ENCODE measurements at regions not wholly inside any gene's neighbourhood (a gene's known extent, or its start where the extent isn't known, plus 50 kb on each side); places are given as distances from the start of the nearest gene placed in this dataset.

GRCh38 chr1:115186711-115187265, 97.5 kb upstream of the TSPAN2 start:
- H2AFZ ChIP-seq (ENCODE audit: control insufficient read depth, low read depth, low read length) = no peak overlapping the region
- no peak overlapping the region for H3K9ac ChIP-seq (ENCODE audit: control insufficient read depth, insufficient read depth, low read length)
- no peak overlapping the region for H3K4me3 ChIP-seq
- no peak for DNase-seq (ENCODE audit: low read depth, low spot score)
- H3K27ac ChIP-seq (ENCODE audit: control insufficient read depth, insufficient read depth) = no peak overlapping the region
- 22% methylated on average over 8 of the region's 8 CpGs for WGBS (ENCODE audit: insufficient coverage, insufficient replicate concordance, low lambda C conversion rate, missing lambda C conversion rate)
- H3K79me2 ChIP-seq (ENCODE audit: control insufficient read depth, insufficient read depth, low read length) = no peaks in the 10 kb centered on the region
- no peaks in the 10 kb centered on the region for H3K4me1 ChIP-seq (ENCODE audit: control insufficient read depth, insufficient read depth, low read length)
- no TSS peak for BruUV-seq (replicated peaks)
- H3K9me3 ChIP-seq (replicated peaks; ENCODE audit: control insufficient read depth, insufficient read depth, low read length) = no peaks in the 10 kb centered on the region
- no peak for TF ChIP-seq ZNF622 (IDR thresholded peaks at IDR 0.05)
- no peak for TF ChIP-seq NRF1 (conservative IDR thresholded peaks at IDR 0.05; ENCODE audit: low read depth, low read length)
- TF ChIP-seq POU2F2 (IDR thresholded peaks at IDR 0.05; ENCODE audit: borderline replicate concordance, low read depth, low read length) = no peak
- TF ChIP-seq E2F4 (IDR thresholded peaks at IDR 0.05; ENCODE audit: low read depth, low read length) = no peak
- no peak for TF ChIP-seq ATF3 (IDR thresholded peaks at IDR 0.05; ENCODE audit: borderline replicate concordance, extremely low read depth, low read depth, low read length)
- no peak for TF ChIP-seq ZZZ3 (IDR thresholded peaks at IDR 0.05; ENCODE audit: control insufficient read depth, insufficient read length, low read depth)
- no peak for TF ChIP-seq FOXK2 (IDR thresholded peaks at IDR 0.05)
- no peak for TF ChIP-seq ZBED1 (IDR thresholded peaks at IDR 0.05; ENCODE audit: borderline replicate concordance)
- TF ChIP-seq RB1 (IDR thresholded peaks at IDR 0.05; ENCODE audit: borderline replicate concordance) = no peak
- TF ChIP-seq ATF2 (IDR thresholded peaks at IDR 0.05; ENCODE audit: low read length) = no peak
- no peak for TF ChIP-seq SIX5 (IDR thresholded peaks at IDR 0.05; ENCODE audit: low read depth, low read length, severe bottlenecking)
- TF ChIP-seq JUND (IDR thresholded peaks at IDR 0.05; ENCODE audit: low read depth, low read length) = no peak
- in situ Hi-C loops (cut with MboI) = no loop called here
- no peak overlapping the region for H3K4me2 ChIP-seq (ENCODE audit: control insufficient read depth, insufficient read depth)
- ChIA-PET POLR2A (no interaction called here), RAD21 (ENCODE audit: unreplicated experiment) (no interaction called here), SMC1A (ENCODE audit: uncharacterized antibody, unreplicated experiment) (interaction anchor here (1.1 kb wide), 1 partner anchor 10 kb away, joined by 3 read pairs; no protein-coding TSS in a partner anchor), CTCF (no interaction called here)
- no peak for FAIRE-seq
- H3K27me3 ChIP-seq (replicated peaks in 1 of 2; ENCODE audit: control insufficient read depth in 2 of 2, insufficient read depth in 2 of 2, low read length in 1 of 2) = no peaks in the 10 kb centered on the region; a peak in 1 of 4 replicates
- no peaks in the 10 kb centered on the region for H3K36me3 ChIP-seq (ENCODE audit: control insufficient read depth in 2 of 2, insufficient read depth in 2 of 2, low read length in 1 of 2)
- no peaks in the 10 kb centered on the region for H4K20me1 ChIP-seq (ENCODE audit: control insufficient read depth, insufficient read depth)
- intact Hi-C loops (cut with micrococcal nuclease; ENCODE audit: unreplicated experiment) = no loop called here
- ATAC-seq = no peak

Measured in GM12878 (cell line).